ENCODE measurements at regions not wholly inside any gene's neighbourhood (a gene's known extent, or its start where the extent isn't known, plus 50 kb on each side); places are given as distances from the start of the nearest gene placed in this dataset.

DNA sequence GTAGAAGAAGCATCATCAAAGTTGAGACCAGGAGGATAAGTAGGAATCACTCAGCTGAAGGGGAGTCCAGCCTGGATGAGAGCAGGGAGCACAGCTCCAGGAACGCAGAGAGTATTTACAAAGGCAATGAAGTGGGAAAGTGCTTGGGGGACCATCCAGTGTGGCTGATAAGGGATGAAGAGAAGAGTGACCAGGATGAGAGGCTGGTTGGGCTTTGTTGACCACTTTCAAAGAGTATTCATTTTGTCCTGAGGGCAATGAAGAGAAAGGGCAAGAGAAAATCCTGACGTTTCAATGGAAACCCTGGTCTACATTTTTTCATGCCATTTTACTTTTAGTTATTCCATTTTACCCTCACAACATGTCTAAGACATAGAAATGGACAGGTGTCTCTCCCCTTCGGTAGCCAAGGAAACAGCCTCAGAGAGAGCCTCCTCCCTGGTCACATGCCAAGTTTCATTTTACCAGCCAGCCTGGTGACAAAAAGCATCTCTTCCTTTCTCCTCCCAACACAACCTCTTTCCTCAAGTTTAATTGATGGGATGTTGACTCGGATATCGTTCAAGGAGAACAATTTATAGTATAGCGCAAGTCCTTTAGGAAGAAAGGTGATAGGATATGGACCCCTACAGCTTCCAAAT lies 492.7 kb upstream of the CLINT1 start:
- no peaks in the 10 kb centered on the region for H3K36me3 ChIP-seq
- H3K4me3 ChIP-seq, result no peak overlapping the region
- H3K4me1 ChIP-seq, result no peaks in the 10 kb centered on the region
- intact Hi-C loops (cut with micrococcal nuclease), result no loop called here
- H3K27ac ChIP-seq (replicated peaks), result no peak overlapping the region
- no peaks in the 10 kb centered on the region for H3K27me3 ChIP-seq (ENCODE audit: low read depth)
- peaks cover 14% of the 10 kb centered on the region for H3K9me3 ChIP-seq (replicated peaks)
- no peak for DNase-seq
- TF ChIP-seq, protein P1, sequence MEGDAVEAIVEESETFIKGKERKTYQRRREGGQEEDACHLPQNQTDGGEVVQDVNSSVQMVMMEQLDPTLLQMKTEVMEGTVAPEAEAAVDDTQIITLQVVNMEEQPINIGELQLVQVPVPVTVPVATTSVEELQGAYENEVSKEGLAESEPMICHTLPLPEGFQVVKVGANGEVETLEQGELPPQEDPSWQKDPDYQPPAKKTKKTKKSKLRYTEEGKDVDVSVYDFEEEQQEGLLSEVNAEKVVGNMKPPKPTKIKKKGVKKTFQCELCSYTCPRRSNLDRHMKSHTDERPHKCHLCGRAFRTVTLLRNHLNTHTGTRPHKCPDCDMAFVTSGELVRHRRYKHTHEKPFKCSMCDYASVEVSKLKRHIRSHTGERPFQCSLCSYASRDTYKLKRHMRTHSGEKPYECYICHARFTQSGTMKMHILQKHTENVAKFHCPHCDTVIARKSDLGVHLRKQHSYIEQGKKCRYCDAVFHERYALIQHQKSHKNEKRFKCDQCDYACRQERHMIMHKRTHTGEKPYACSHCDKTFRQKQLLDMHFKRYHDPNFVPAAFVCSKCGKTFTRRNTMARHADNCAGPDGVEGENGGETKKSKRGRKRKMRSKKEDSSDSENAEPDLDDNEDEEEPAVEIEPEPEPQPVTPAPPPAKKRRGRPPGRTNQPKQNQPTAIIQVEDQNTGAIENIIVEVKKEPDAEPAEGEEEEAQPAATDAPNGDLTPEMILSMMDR (IDR thresholded peaks at IDR 0.05; ENCODE audit: borderline replicate concordance), result no peak

DNA sequence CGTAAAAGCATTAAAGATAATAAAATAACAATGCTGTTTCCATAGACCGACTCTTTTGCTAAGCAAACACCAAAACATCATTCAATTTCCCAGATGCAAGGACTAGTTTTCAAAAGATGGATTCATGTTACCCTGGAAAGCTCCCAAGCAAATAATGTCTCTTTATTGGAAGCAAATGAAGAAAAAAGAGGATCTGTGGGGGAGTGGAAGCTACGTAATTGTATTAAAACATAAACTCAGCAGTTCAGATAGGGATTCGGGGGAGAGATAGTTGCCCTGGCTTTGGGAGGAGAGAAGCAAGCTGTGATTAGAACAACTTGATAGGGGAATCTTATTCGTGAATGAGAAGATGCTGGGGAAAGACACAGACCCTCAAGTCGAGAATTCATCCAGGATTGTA lies 491.0 kb upstream of the CLINT1 start:
- intact Hi-C loops (cut with micrococcal nuclease), result no loop called here
- peak overlapping the region; percentile 10 for H3K27ac ChIP-seq (replicated peaks)

DNA sequence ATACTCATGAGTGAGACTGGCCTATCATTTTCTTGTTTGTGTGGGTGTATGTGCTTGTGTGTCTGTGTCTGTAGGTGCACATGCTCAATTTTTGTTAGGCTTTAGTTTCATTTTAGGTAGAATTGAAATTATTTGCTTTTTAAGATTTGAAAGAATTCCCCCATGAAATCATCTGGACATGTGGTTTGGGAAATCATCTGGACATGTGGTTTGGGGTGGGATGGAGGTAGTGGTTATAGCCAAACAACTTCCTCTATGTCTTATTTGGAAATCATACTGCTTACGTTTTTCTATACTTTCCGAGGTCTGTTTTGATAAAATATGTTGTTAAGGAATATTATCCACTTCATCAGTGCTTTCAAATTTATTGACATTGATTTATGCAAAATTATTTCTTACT lies 485.4 kb upstream of the CLINT1 start:
- DNase-seq, result no peak
- no peak overlapping the region for H3K4me3 ChIP-seq
- TF ChIP-seq, protein P1 (IDR thresholded peaks at IDR 0.05; ENCODE audit: borderline replicate concordance), result no peak

More for the DNA sequence above, 491.0 kb upstream of the CLINT1 start:
- Histone ChIP-seq H3K4me3 (no peak overlapping the region), H3K27me3 (ENCODE audit: low read depth) (no peaks in the 10 kb centered on the region), H3K9me3 (replicated peaks) (peaks cover 27% of the 10 kb centered on the region), H3K4me1 (no peaks in the 10 kb centered on the region), H3K36me3 (no peaks in the 10 kb centered on the region)
- TF ChIP-seq, protein P1 (IDR thresholded peaks at IDR 0.05; ENCODE audit: borderline replicate concordance), result no peak
- DNase-seq, result no peak

DNA sequence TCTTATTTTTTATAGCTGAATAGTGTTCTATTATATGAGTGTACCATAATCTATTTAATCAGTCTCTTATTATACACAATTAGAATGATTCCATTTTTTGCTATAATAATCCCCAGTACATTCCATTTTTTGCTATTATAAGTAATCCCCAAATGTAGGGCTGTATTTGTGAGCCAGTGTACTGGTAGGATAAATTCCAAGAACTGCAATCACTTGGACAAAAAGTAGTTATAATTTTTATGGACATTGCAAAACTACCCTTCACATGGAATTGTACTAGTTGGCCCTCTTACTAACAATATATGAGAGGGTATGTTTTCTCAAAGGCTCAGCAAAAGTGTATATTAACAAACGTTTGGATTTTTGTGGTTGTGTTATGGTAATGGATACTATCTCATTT lies 481.7 kb upstream of the CLINT1 start:
- TF ChIP-seq, protein P1 (IDR thresholded peaks at IDR 0.05; ENCODE audit: borderline replicate concordance), result no peak
- H3K27ac ChIP-seq (replicated peaks), result no peak overlapping the region
- H3K9me3 ChIP-seq (replicated peaks), result peaks cover 22% of the 10 kb centered on the region
- H3K36me3 ChIP-seq, result no peaks in the 10 kb centered on the region
- DNase-seq, result no peak
- H3K4me3 ChIP-seq, result no peak overlapping the region
- no peaks in the 10 kb centered on the region for H3K27me3 ChIP-seq (ENCODE audit: low read depth)
- H3K4me1 ChIP-seq, result no peaks in the 10 kb centered on the region
- intact Hi-C loops (cut with micrococcal nuclease), result no loop called here

More for the DNA sequence above, 485.4 kb upstream of the CLINT1 start:
- intact Hi-C loops (cut with micrococcal nuclease), result no loop called here
- no peaks in the 10 kb centered on the region for H3K27me3 ChIP-seq (ENCODE audit: low read depth)
- no peaks in the 10 kb centered on the region for H3K4me1 ChIP-seq
- H3K36me3 ChIP-seq, result no peaks in the 10 kb centered on the region
- H3K27ac ChIP-seq (replicated peaks), result no peak overlapping the region
- H3K9me3 ChIP-seq (replicated peaks), result peaks cover 20% of the 10 kb centered on the region

DNA sequence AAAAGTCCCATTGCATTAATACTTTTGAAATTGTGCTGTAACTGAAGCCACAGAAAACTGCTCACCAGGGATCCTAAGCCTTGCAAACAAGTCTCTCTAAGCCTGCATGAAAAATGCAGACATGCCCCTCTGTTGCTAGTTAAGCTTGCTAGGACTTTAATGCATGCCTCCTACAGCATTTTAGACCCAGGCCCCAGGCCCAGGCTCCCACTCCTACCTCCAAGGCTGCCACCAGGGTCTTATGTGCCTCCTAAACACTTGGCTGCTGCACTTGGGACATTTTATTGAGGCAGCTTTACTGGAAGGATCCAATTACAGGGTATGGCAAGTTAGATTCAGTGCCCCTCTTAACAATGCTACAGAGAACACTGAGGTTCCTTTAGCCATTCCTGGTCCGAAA lies 467.3 kb upstream of the CLINT1 start:
- Histone ChIP-seq H3K36me3 (peaks cover 6% of the 10 kb centered on the region), H3K27me3 (ENCODE audit: low read depth) (no peaks in the 10 kb centered on the region), H3K27ac (replicated peaks) (no peak overlapping the region), H3K4me1 (no peaks in the 10 kb centered on the region), H3K4me3 (no peak overlapping the region), H3K9me3 (replicated peaks) (peaks cover 31% of the 10 kb centered on the region)
- TF ChIP-seq, protein P1 (IDR thresholded peaks at IDR 0.05; ENCODE audit: borderline replicate concordance), result no peak
- intact Hi-C loops (cut with micrococcal nuclease), result no loop called here
- DNase-seq, result no peak

All from left ventricle myocardium inferior (tissue), 1 donor.